ENCODE measurements at regions not wholly inside any gene's neighbourhood (a gene's known extent, or its start where the extent isn't known, plus 50 kb on each side); places are given as distances from the start of the nearest gene placed in this dataset.

GRCh38 chr1:216841165-216841564 is 117.9 kb upstream of the ESRRG start:
- ChIA-PET POLR2A (no interaction called here), RAD21 (ENCODE audit: unreplicated experiment) (no interaction called here), CTCF (interaction anchor here (1.2 kb wide), 1 partner anchor 13 kb away, joined by 3 read pairs; no protein-coding TSS in a partner anchor), SMC1A (ENCODE audit: uncharacterized antibody, unreplicated experiment) (no interaction called here)
- Histone ChIP-seq H3K9ac (ENCODE audit: control insufficient read depth, insufficient read depth, low read length) (no peak overlapping the region), H2AFZ (ENCODE audit: control insufficient read depth, low read depth, low read length) (no peak overlapping the region), H3K36me3 (ENCODE audit: control insufficient read depth in 2 of 2, insufficient read depth in 2 of 2, low read length in 1 of 2) (no peaks in the 10 kb centered on the region), H3K4me3 (no peak overlapping the region), H4K20me1 (ENCODE audit: control insufficient read depth, insufficient read depth) (no peaks in the 10 kb centered on the region), H3K4me1 (ENCODE audit: control insufficient read depth, insufficient read depth, low read length) (no peaks in the 10 kb centered on the region), H3K27me3 (replicated peaks in 1 of 2; ENCODE audit: control insufficient read depth in 2 of 2, insufficient read depth in 2 of 2, low read length in 1 of 2) (no peaks in the 10 kb centered on the region), H3K27ac (ENCODE audit: control insufficient read depth, insufficient read depth) (no peak overlapping the region), H3K79me2 (ENCODE audit: control insufficient read depth, insufficient read depth, low read length) (no peaks in the 10 kb centered on the region), H3K9me3 (replicated peaks; ENCODE audit: control insufficient read depth, insufficient read depth, low read length) (no peaks in the 10 kb centered on the region), H3K4me2 (ENCODE audit: control insufficient read depth, insufficient read depth) (no peak overlapping the region)
- WGBS (ENCODE audit: insufficient coverage, insufficient replicate concordance, low lambda C conversion rate, missing lambda C conversion rate) = 11% methylated on average over 3 of the region's 3 CpGs
- FAIRE-seq = no peak
- TF ChIP-seq EED (IDR thresholded peaks at IDR 0.05; ENCODE audit: low read depth) (no peak), KAT2A (conservative IDR thresholded peaks at IDR 0.05; ENCODE audit: control insufficient read depth, low read depth, low read length) (no peak), SKIL (IDR thresholded peaks at IDR 0.05; ENCODE audit: low read depth, poor library complexity, severe bottlenecking) (no peak), CREM (IDR thresholded peaks at IDR 0.05; ENCODE audit: low read depth) (no peak), BRCA1 (IDR thresholded peaks at IDR 0.05; ENCODE audit: low read depth, low read length) (no peak), ZBED1 (IDR thresholded peaks at IDR 0.05; ENCODE audit: borderline replicate concordance) (no peak), GATAD2B (conservative IDR thresholded peaks at IDR 0.05; ENCODE audit: low read depth) (no peak), CBX3 (IDR thresholded peaks at IDR 0.05; ENCODE audit: borderline replicate concordance, low read depth) (no peak), NR2C1 (IDR thresholded peaks at IDR 0.05) (no peak), USF2 (IDR thresholded peaks at IDR 0.05; ENCODE audit: borderline replicate concordance, low read depth, low read length) (no peak), BACH1 (IDR thresholded peaks at IDR 0.05; ENCODE audit: borderline replicate concordance) (no peak), SUPT20H (IDR thresholded peaks at IDR 0.05; ENCODE audit: borderline replicate concordance, control insufficient read depth, low read depth, low read length) (no peak), SMAD1 (IDR thresholded peaks at IDR 0.05; ENCODE audit: low read depth, partially characterized antibody) (no peak), ZNF384 (IDR thresholded peaks at IDR 0.05; ENCODE audit: borderline replicate concordance, low read depth, low read length) (no peak), MTA3 (IDR thresholded peaks at IDR 0.05; ENCODE audit: borderline replicate concordance, low read length) (no peak), RCOR1 (conservative IDR thresholded peaks at IDR 0.05; ENCODE audit: low read depth, low read length) (no peak), NR2F1 (conservative IDR thresholded peaks at IDR 0.05) (no peak), POLR2AphosphoS5 (IDR thresholded peaks at IDR 0.05; ENCODE audit: low read length) (no peak), RUNX3 (IDR thresholded peaks at IDR 0.05; ENCODE audit: low read length) (no peak)
- in situ Hi-C loops (cut with MboI) = no loop called here
- DNase-seq (ENCODE audit: low read depth, low spot score) = no peak
- intact Hi-C loops (cut with micrococcal nuclease; ENCODE audit: unreplicated experiment) = no loop called here
- ATAC-seq = no peak
- BruUV-seq (replicated peaks) = no TSS peak

All from GM12878 (cell line).